ENCODE measurements at regions not wholly inside any gene's neighbourhood (a gene's known extent, or its start where the extent isn't known, plus 50 kb on each side); places are given as distances from the start of the nearest gene placed in this dataset.

DNA sequence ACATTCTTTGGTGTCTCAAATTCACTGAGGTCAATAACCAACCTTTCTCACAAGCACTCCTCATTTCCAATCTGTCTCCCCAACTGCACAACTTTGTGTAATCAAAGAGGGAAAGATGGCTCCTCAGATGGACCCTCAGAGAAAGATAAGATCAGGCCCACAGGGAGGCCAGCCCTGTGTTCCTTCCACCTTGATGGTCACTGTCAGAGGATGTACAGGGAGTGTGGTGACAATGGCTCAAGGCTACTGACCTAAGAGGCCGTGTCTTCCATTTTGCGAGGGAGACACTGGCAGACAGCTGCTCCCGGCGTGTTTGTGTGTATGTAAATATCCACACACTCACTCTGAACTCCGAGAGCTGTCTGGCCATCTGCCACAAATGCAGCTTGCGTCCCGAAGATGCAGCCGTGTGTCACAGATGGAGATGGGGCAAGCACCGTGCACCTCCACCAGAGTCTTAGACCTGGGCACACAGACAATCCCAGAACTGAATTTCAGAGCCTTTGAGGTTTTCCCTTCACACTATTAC is 712.1 kb upstream of the NRP1 start:
- TF ChIP-seq, protein P1, sequence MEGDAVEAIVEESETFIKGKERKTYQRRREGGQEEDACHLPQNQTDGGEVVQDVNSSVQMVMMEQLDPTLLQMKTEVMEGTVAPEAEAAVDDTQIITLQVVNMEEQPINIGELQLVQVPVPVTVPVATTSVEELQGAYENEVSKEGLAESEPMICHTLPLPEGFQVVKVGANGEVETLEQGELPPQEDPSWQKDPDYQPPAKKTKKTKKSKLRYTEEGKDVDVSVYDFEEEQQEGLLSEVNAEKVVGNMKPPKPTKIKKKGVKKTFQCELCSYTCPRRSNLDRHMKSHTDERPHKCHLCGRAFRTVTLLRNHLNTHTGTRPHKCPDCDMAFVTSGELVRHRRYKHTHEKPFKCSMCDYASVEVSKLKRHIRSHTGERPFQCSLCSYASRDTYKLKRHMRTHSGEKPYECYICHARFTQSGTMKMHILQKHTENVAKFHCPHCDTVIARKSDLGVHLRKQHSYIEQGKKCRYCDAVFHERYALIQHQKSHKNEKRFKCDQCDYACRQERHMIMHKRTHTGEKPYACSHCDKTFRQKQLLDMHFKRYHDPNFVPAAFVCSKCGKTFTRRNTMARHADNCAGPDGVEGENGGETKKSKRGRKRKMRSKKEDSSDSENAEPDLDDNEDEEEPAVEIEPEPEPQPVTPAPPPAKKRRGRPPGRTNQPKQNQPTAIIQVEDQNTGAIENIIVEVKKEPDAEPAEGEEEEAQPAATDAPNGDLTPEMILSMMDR (IDR thresholded peaks at IDR 0.05; ENCODE audit: low read length) = no peak
- no peak for TF ChIP-seq EZH2 (IDR thresholded peaks at IDR 0.05; ENCODE audit: borderline replicate concordance, low read length)

Measured in OCI-LY1 (cell line).